NOMO-1 (cell line): ENCODE measurements at regions not wholly inside any gene's neighbourhood (a gene's known extent, or its start where the extent isn't known, plus 50 kb on each side); places are given as distances from the start of the nearest gene placed in this dataset.
"Not testable (repeated sequence)": the region's sequence is repeated elsewhere in the genome, so short reads cannot be mapped to it uniquely, and the experiment has no call there.

Source experiments
- DNase-seq, 2 experiments: peaks; one replicate each; lab custom pipeline; 2025; ENCODE audit not compliant: unreplicated experiment in 2 of 2; lab: John Stamatoyannopoulos, UW

DNA sequence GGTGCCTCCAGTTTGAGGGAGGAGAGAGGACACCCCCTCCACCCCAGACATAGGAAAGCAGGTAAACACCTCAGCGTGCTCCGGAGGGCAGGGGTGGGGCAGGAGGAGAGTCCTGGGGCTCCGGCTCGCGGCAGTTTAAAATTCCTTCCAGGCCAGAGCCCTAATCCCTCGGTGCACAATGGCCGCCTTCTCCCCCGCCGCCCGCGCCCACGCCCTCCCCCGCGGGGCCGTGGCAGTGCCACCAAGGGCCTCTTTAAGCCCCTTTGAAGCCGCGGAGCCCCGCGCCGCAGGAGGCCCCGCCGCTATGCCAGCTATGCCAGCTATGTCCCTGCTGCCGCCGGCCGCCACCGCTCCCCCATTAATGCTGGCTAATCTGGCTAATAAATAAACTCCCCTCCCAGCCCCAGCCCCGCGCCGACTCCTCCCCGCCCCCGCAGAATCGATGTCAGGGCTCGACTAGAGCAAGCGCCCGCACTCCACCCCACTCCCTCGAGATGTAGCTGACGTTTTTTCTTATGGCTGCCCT lies 125.1 kb downstream of the MRPL14 start:
- no peak for DNase-seq

DNA sequence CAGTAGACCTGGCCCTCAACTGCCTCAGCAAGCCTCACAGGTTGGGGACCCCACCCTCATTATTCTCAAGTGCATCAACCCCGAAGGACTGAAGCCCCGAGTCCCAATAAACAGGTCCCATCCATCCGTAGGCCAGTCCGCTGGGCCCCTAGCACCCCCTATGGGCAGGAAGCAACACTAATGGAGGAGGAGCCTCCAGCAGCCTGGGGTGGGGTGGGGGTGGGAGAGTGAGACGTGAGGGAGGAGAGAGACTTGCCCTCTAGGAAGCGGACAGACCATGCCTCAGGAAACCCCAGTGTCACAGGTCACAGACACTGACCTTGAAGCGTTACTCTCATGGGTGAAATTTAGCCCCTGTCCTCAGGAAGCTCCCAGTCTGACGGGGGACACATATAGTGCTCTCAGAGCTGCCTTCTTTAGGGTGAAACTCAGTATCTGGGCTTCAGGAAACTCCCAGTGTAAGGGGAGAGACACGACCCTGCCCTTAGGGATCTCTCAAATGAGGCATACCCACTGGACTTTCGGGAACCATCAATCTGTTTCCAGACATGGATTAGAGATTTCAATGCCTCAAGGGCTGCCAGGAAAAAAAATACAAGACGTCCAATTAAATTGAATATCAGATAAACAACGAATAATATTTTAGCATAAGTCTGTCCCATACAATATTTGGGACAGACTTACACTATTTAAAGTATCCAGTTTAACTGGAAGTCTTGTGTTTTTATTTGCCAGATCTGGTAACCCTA lies 125.8 kb downstream of the MRPL14 start:
- DNase-seq = peak; percentile 60 to 75

DNA sequence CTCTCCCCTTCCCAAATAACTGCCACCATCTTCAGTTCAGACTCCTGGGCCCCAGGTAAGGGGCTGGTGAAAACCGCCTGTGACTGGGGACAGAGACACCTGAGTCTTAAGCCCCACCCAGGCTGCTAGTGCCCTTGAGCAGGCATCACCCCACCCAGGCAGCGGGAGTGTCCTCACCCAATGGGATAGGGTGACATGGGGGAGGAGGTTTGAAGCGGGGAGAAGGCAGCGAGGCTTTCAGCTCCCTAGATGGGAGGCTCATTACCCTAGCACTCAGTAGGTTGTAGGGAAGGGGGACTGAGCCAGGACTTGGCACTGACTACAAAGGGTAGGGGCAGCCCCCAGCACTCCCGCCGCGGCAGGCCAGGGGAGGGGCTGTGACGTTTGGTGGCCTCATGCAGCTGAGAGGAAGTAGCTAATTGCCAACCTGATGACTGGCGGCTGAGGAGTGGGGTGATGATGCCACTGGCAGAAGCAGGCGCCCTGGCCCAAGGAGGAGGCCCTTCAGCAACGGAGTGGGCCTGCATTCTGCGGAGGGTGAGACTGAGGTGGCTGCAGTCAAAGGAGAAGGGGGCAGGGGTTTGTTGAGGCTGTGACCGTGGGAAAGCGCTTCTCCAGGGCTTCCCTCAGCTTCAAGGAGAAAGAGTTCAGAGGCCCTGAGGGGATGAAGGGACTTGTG lies 126.9 kb downstream of the MRPL14 start:
- peak; percentile 89 to 90 for DNase-seq

DNA sequence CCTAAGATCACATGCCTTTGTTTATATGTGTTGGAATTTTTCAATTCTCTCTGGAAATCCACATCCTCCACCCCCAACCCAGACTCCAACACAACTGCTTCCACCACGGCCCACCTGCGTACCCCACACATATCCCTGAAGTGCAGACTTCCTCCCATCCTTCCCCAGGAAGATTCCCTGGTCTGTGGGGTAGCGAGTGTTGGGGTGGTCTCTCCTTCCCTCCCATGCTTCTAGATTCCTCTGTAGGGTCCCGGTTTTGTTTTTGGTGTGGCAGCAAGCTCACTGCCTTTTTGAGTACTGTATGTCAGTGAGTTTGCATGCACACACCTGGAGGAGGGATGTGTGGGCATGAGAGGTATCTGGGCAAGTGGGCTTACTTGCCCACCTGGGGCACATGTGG lies 127.6 kb downstream of the MRPL14 start:
- no peak for DNase-seq

DNA sequence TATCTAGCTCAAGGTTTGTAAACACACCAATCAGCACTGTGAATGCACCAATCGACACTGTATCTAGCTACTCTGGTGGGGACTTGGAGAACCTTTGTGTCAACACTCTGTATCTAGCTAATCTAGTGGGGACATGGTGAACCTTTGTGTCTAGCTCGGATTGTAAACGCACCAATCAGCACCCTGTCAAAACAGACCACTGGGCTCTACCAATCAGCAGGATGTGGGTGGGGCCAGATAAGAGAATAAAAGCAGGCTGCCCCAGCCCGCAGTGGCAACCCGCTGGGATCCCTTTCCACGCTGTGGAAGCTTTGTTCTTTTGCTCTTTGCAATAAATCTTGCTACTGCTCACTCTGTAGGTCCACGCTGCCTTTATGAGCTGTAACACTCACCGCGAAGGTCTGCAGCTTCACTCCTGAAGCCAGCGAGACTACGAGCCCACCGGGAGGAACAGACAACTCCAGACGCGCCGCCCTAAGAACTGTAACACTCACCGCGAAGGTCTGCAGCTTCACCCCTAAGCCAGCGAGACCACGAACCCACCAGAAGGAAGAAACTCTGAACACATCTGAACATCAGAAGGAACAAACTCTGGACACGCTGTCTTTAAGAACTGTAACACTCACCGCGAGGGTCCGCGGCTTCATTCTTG lies 128.5 kb downstream of the MRPL14 start:
- not testable (repeated sequence) for DNase-seq

DNA sequence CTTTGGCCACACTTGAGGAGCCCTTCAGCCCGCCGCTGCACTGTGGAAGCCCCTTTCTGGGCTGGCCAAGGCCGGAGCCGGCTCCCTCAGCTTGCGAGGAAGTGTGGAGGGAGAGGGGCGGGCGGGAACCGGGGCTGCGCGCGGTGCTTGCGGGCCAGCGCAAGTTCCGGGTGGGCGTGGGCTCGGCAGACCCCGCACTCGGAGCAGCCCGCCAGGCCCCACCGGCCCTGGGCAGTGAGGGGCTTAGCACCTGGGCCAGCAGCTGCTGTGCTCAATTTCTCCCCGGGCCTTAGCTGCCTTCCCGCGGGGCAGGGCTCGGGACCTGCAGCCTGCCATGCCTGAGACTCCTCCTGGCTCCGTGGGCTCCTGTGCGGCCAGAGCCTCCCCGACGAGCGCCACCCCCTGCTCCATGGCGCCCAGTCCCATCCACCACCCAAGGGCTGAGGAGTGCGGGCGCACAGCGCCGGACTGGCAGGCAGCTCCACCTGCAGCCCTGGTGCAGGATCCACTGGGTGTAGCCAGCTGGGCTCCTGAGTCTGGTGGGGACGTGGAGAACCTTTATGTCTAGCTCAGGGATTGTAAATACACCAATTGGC lies 129.2 kb downstream of the MRPL14 start:
- DNase-seq = not testable (repeated sequence)

DNA sequence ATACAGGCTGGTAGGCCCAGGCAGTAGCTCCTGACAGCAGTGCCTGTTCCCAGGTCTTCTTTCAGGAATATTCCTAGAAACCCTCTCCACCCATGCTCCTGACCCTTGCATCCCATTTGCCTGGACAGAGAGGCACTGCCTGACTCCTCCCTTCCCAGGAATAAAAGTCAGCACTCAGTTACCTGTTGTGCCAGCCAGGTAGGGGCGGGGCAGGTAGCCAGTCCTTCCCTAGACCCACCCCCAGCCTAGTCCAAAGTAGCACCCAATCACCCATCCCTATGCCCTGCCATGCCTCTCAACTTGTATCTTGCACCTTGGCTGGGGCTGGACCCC lies 129.9 kb downstream of the MRPL14 start:
- no peak for DNase-seq

DNA sequence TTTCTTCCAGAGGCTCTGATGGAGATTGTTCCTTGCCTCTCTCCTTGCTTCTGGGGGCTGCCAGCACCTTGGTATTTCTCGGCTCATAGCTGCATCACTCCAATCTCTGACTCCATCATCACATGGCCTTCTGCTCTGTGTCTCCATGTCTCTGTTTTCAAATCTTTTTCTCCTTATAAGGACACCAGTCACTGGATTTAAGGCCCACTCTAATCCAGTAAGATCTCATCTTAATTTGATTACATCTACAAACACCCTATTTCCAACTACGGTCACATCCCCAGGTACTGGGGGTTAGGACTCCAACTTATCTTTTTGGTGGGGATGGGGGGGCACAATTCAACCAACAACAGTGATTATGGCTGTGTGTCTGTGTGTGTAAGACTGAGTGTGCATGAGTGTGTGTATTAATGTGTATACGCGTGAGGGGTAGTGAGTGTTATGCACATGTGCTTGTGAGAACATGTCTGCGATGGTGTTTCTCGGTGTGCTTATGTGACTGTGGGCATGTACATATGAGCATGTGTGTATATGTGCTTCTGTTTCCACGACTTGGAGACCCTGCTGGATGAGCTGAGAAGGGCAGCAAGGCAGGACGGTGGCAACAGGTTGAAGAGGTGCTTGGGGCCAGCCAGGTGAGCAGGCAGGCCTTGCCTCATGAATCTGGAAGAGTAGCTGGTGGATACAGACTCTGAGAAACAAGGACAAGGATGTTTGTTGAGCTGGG lies 130.5 kb downstream of the MRPL14 start:
- DNase-seq = no peak

DNA sequence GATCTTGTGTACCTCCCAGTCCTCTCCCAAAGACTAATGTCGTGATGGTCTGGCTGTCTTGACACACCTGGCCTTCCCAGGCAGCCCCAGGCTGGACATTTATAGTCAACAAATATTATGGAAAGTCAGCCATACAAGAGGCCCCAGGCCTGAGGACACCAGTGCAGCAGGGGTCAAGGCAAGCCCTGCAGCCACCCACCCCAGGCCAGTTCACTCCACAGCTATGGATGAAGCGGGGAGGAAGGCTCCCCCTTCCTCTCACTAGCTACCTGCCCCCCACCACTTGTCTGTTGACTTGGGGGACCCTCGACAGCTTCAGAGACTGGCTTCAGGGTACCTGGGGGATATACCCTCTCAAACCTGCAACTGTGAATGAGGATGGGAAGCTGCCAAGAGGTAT lies 132.1 kb downstream of the MRPL14 start:
- DNase-seq = no peak

DNA sequence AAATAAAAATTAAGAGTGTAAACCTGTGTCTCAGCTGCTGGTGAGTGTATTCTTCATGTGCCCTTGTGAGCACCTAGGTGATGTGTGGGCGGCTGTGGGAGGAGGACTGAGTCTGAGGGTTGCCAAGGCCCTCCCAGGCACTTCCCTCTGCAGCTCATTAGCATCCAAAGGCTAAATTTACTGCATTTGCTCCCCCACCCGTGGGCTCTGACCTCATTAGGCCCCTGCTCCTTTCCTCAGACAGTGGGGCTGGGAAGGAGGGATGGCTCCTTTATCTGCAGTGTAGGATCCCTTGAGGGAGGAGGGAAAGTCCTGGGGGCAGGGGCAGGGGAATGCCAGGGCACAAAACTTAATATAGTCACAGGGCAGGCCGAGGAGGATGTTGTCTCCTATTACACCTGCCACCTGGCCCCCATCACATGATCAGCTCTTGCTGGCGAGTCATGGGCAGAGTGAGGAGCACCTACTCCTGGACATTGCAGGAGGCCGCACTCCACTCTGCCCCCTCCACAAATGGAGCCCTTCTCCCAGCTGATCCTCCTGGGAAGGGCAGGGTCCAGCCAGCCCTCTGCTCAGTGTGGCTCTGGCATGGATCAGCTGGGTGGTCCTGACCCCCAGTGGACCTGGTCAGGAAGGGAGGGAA lies 133.2 kb downstream of the MRPL14 start:
- DNase-seq = no peak

DNA sequence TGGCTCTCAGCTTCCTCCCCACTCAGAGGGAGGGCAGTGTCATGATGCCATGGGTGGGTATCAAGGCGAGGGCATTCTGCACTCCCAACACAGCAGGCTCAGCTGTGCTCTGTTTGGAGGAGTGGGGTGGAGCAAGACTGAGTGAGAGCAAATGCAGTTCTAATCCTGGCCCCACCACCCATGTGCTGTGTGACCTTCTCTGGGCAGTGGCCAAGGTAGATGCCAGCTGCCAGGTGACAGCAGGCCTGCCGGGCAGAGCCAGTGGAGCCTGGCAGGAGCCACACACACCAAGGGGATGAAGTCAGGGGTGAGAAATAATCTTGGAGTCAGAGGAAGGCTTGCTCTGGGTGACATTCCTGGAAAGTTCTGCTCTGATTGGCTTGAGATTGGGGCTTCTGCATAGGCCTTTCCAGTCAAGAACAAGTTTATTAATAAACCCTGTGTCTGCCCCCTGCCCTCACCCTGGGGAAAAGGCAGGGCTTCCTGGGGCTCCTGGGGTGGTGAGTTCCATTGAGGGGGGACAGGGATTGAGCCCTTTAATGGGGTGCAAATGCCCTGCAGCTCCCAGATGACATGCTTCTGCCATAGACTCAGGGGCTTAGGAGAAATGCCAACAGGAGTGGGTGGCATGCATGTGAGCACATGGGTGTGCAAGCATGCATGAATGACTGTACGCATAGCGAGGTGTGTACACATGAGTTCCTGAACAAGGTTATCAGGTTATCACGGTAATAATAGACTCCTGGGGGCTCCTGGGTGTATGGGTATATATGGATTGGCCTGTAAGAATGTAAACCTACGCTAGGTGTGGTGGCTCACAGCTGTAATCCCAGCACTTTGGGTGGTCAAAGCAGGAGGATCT lies 134.2 kb downstream of the MRPL14 start:
- DNase-seq = no peak

DNA sequence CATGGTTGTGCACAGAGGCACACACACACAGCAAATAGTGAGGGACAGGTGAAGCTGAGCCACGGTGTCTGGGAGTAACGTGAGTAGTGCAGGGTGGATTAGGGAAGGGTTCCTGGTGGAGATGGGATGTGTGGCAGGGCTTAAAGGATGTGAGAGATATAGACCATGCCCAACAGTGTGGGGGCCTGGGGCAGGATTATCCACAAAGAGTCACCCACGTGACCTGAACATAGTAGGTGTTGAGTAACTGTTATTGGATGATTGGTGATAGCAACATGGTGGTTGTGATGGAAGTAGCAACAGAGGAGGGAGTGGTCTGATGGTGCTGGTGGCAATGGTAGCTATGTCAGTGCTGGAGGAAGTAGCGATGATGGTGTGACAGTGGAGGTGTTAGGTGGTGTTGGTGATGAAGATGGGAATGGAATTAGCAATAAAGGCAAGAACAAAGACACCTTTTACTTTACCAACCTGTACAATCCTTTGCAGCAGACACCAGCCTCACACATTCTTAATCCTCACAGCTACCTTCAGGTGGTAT lies 135.1 kb downstream of the MRPL14 start:
- DNase-seq = no peak

DNA sequence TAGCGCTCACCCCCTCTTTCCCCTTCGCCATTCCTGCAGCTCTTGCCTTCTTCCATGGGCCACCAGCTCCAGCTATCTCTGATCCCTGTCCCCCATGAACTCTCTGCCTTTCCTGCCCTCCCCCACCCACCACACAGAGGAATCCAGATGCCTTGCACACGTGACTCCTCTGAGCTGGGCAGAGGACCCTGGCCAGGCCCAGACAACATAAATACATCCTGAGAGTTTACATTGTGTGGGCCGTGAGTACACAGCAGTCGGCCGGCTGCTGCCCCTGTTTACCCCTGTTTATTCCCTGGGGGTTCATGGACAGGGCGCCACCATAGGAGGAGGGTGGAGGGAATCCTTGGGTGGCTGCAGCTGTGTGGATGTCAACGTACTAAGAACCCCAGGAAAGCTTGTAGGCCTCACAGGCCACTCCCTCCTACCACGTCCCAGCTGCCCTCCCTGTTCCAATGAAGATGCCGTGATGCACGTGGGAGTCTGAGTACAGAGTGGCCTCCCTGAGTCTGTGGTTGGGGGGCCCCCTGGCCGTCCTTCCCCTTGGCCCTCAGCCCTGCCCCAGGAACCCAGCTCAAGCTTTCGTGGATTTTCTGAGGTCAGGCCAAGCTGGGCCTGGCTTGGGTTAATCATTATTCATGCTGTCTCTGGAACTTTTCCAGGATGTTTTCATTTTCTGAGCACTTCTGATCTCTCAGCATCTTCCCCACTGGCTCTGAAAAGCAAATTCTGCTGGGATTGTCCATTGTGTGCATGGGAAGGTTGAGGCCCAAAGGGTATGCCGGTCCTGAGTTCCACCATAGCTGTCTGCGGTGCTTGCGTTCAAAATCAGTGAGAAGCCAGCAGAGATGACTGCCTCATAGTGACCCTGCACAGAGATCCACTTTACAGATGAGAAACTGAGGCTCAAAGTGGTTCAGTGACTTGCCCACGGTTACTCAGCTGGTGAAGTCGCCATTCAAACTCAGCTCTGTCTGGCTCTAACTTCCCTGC lies 136.3 kb downstream of the MRPL14 start:
- no peak for DNase-seq

DNA sequence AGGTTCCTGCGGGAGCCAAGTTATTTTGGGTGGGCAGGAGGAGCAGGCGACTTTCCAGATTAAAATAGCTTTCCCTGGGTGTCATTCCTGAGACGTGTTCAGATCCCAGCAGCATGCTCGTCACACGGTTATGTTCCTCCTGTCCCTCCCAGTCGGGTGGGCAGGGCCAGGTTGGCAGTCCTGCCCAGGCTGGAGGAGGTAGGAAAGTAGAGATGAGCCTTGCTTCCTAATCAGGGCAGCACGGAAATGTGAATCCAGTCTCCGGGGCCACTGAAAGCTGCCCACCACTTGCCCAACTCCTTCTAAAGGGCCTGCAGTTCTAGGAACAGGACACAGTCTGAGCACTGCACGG lies 137.0 kb downstream of the MRPL14 start:
- no peak for DNase-seq

DNA sequence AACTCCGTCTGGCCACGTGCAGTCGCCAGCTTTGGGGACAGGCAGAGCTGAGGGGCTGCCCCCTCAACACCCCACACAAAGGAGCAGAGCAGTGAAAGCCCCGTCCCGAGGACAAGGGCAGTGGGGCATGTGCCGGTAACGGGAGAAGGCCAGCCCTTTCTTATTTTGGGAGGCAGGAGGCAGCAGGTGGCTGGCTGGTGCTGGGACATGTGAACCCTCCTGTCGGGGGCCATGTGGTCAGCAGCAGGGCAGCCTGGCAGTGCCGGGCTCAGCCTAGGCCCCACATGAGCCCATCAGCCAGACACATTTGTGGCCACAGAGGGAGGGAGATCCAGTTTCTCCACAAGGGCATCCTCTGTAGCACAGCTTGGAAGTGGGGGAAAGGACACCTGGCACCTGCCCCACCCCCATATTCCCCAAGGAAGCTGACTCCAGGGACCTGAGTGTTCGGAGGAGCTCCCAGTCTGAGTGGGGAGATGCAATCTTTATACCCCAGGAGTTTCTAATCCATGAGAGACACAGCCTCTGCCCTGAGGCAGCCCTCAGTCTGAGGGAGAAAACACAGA lies 137.6 kb downstream of the MRPL14 start:
- DNase-seq = no peak

DNA sequence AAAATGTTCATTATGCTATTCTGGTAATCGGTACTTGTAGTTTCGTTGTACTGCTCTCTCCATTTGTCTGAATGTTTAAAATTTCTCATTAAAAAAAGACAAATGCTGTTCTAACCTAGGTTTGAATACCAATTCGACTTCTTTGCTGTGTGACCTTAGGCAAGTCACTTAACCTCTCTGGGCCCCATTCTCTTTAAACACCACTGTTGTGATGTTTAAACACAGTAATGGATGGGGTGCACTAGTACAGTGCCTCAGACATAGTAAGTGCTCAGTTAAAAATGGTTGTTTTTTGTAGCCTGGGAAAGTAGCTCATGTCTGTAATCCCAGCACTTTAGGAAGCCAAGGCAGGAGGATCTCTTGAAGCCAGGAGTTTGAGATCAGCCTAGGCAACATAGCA lies 138.5 kb downstream of the MRPL14 start:
- no peak for DNase-seq

DNA sequence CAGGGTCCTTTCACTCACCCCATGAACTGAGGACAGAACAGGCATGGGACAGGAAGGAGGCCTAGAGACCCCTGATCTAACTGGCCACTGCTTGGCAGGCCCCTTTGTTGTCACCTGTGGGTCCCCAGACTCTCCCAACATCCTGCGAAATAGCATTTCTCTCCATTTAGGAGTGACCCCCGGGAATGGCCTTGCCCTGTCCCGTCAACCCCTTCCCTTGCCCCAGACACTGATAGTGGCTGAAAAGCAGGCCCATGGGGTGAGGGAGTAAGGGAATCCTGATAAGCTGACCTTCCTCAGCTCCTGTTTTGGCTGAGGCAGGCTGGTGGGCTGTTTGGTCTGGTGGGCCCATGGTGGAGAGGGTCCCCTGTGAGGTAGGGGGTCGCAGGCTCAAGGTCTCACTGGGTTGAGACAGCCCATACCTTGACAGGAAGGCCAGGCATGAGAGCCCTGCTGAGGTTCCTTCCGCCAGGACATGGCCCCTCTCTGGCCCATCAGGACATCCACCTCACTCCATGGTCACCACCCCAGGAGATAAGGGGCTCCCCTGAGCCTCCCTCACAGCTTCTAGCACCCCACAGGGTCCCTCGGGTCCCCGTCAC lies 139.3 kb downstream of the MRPL14 start:
- no peak for DNase-seq
